ENCODE measurements at regions not wholly inside any gene's neighbourhood (a gene's known extent, or its start where the extent isn't known, plus 50 kb on each side); places are given as distances from the start of the nearest gene placed in this dataset.

GRCh38 chr5:26143259-26143658 is 895.1 kb downstream of the CDH9 start:
- no peak for DNase-seq (ENCODE audit: insufficient read length, low spot score)
- TF ChIP-seq SPI1 (IDR thresholded peaks at IDR 0.05; ENCODE audit: low read depth, low read length) = no peak
- TF ChIP-seq POU2F2 (IDR thresholded peaks at IDR 0.05; ENCODE audit: low read depth, low read length) = no peak
- no peak for TF ChIP-seq POLR2A (IDR thresholded peaks at IDR 0.05; ENCODE audit: low read depth, low read length)
- TF ChIP-seq TAF1 (IDR thresholded peaks at IDR 0.05; ENCODE audit: low read depth, low read length) = no peak
- TF ChIP-seq PAX5 (IDR thresholded peaks at IDR 0.05; ENCODE audit: insufficient read depth, low read length, severe bottlenecking) = no peak
- no peak for TF ChIP-seq POLR2AphosphoS5 (IDR thresholded peaks at IDR 0.05; ENCODE audit: low read depth, low read length)
- no peak for FAIRE-seq

GRCh38 chr5:26121338-26121737 is 917.0 kb downstream of the CDH9 start:
- DNase-seq (ENCODE audit: insufficient read length, low spot score) (no peak), FAIRE-seq (no peak)
- no peak for TF ChIP-seq POLR2AphosphoS5 (IDR thresholded peaks at IDR 0.05; ENCODE audit: low read depth, low read length)

GRCh38 chr5:26104175-26104574 is 934.2 kb downstream of the CDH9 start:
- TF ChIP-seq POLR2AphosphoS5 (IDR thresholded peaks at IDR 0.05; ENCODE audit: low read depth, low read length) = no peak
- TF ChIP-seq POLR2A (IDR thresholded peaks at IDR 0.05; ENCODE audit: low read depth, low read length) = no peak
- TF ChIP-seq PAX5 (IDR thresholded peaks at IDR 0.05; ENCODE audit: insufficient read depth, low read length, severe bottlenecking) = no peak
- TF ChIP-seq SPI1 (IDR thresholded peaks at IDR 0.05; ENCODE audit: low read depth, low read length) = no peak
- TF ChIP-seq TAF1 (IDR thresholded peaks at IDR 0.05; ENCODE audit: low read depth, low read length) = no peak
- TF ChIP-seq POU2F2 (IDR thresholded peaks at IDR 0.05; ENCODE audit: low read depth, low read length) = no peak
- DNase-seq (ENCODE audit: insufficient read length, low spot score) (no peak), FAIRE-seq (no peak)

GRCh38 chr5:26060212-26060611 is 978.2 kb downstream of the CDH9 start:
- DNase-seq (ENCODE audit: insufficient read length, low spot score) (no peak), FAIRE-seq (no peak)

GRCh38 chr5:26054594-26054993 is 983.8 kb downstream of the CDH9 start:
- FAIRE-seq = no peak
- no peak for TF ChIP-seq POLR2AphosphoS5 (IDR thresholded peaks at IDR 0.05; ENCODE audit: low read depth, low read length)
- no peak for DNase-seq (ENCODE audit: insufficient read length, low spot score)

More at GRCh38 chr5:26060212-26060611, 978.2 kb downstream of the CDH9 start:
- TF ChIP-seq POLR2AphosphoS5 (IDR thresholded peaks at IDR 0.05; ENCODE audit: low read depth, low read length) (no peak), POU2F2 (IDR thresholded peaks at IDR 0.05; ENCODE audit: low read depth, low read length) (no peak), TAF1 (IDR thresholded peaks at IDR 0.05; ENCODE audit: low read depth, low read length) (no peak)

GRCh38 chr5:26034813-26035212 is 1003.6 kb downstream of the CDH9 start:
- DNase-seq (ENCODE audit: insufficient read length, low spot score) = no peak
- TF ChIP-seq TAF1 (IDR thresholded peaks at IDR 0.05; ENCODE audit: low read depth, low read length) = no peak
- no peak for TF ChIP-seq POLR2A (IDR thresholded peaks at IDR 0.05; ENCODE audit: low read depth, low read length)
- TF ChIP-seq SPI1 (IDR thresholded peaks at IDR 0.05; ENCODE audit: low read depth, low read length) = no peak
- TF ChIP-seq POLR2AphosphoS5 (IDR thresholded peaks at IDR 0.05; ENCODE audit: low read depth, low read length) = no peak
- TF ChIP-seq POU2F2 (IDR thresholded peaks at IDR 0.05; ENCODE audit: low read depth, low read length) = no peak
- TF ChIP-seq PAX5 (IDR thresholded peaks at IDR 0.05; ENCODE audit: insufficient read depth, low read length, severe bottlenecking) = no peak
- no peak for FAIRE-seq

GRCh38 chr5:26031481-26031880 is 1006.9 kb downstream of the CDH9 start:
- DNase-seq (ENCODE audit: insufficient read length, low spot score) (no peak), FAIRE-seq (no peak)
- TF ChIP-seq POLR2A (IDR thresholded peaks at IDR 0.05; ENCODE audit: low read depth, low read length) (no peak), TAF1 (IDR thresholded peaks at IDR 0.05; ENCODE audit: low read depth, low read length) (no peak), SPI1 (IDR thresholded peaks at IDR 0.05; ENCODE audit: low read depth, low read length) (no peak), POU2F2 (IDR thresholded peaks at IDR 0.05; ENCODE audit: low read depth, low read length) (no peak), POLR2AphosphoS5 (IDR thresholded peaks at IDR 0.05; ENCODE audit: low read depth, low read length) (no peak), PAX5 (IDR thresholded peaks at IDR 0.05; ENCODE audit: insufficient read depth, low read length, severe bottlenecking) (no peak)

GRCh38 chr5:26026044-26026443 is 1012.3 kb downstream of the CDH9 start:
- no peak for FAIRE-seq
- no peak for TF ChIP-seq POU2F2 (IDR thresholded peaks at IDR 0.05; ENCODE audit: low read depth, low read length)
- no peak for TF ChIP-seq PAX5 (IDR thresholded peaks at IDR 0.05; ENCODE audit: insufficient read depth, low read length, severe bottlenecking)
- no peak for TF ChIP-seq SPI1 (IDR thresholded peaks at IDR 0.05; ENCODE audit: low read depth, low read length)
- no peak for TF ChIP-seq TAF1 (IDR thresholded peaks at IDR 0.05; ENCODE audit: low read depth, low read length)
- no peak for TF ChIP-seq POLR2A (IDR thresholded peaks at IDR 0.05; ENCODE audit: low read depth, low read length)
- no peak for TF ChIP-seq POLR2AphosphoS5 (IDR thresholded peaks at IDR 0.05; ENCODE audit: low read depth, low read length)

GRCh38 chr5:26024774-26025173 is 1013.6 kb downstream of the CDH9 start:
- FAIRE-seq = no peak
- DNase-seq (ENCODE audit: insufficient read length, low spot score) = no peak
- no peak for TF ChIP-seq POU2F2 (IDR thresholded peaks at IDR 0.05; ENCODE audit: low read depth, low read length)
- TF ChIP-seq POLR2A (IDR thresholded peaks at IDR 0.05; ENCODE audit: low read depth, low read length) = no peak
- no peak for TF ChIP-seq SPI1 (IDR thresholded peaks at IDR 0.05; ENCODE audit: low read depth, low read length)
- no peak for TF ChIP-seq POLR2AphosphoS5 (IDR thresholded peaks at IDR 0.05; ENCODE audit: low read depth, low read length)
- no peak for TF ChIP-seq TAF1 (IDR thresholded peaks at IDR 0.05; ENCODE audit: low read depth, low read length)
- no peak for TF ChIP-seq PAX5 (IDR thresholded peaks at IDR 0.05; ENCODE audit: insufficient read depth, low read length, severe bottlenecking)

More at GRCh38 chr5:26026044-26026443, 1012.3 kb downstream of the CDH9 start:
- DNase-seq (ENCODE audit: insufficient read length, low spot score) = no peak

- FAIRE-seq (no peak), DNase-seq (ENCODE audit: insufficient read length, low spot score) (no peak)
- no peak for TF ChIP-seq POLR2A (IDR thresholded peaks at IDR 0.05; ENCODE audit: low read depth, low read length)
- no peak for TF ChIP-seq SPI1 (IDR thresholded peaks at IDR 0.05; ENCODE audit: low read depth, low read length)
- TF ChIP-seq POLR2AphosphoS5 (IDR thresholded peaks at IDR 0.05; ENCODE audit: low read depth, low read length) = no peak
- TF ChIP-seq TAF1 (IDR thresholded peaks at IDR 0.05; ENCODE audit: low read depth, low read length) = no peak
- no peak for TF ChIP-seq PAX5 (IDR thresholded peaks at IDR 0.05; ENCODE audit: insufficient read depth, low read length, severe bottlenecking)
- TF ChIP-seq POU2F2 (IDR thresholded peaks at IDR 0.05; ENCODE audit: low read depth, low read length) = no peak
These were observed 1015.0 kb downstream of the CDH9 start for GRCh38 chr5:26023361-26023760.

GRCh38 chr5:26014206-26014605 is 1024.2 kb downstream of the CDH9 start:
- no peak for TF ChIP-seq POU2F2 (IDR thresholded peaks at IDR 0.05; ENCODE audit: low read depth, low read length)
- TF ChIP-seq PAX5 (IDR thresholded peaks at IDR 0.05; ENCODE audit: insufficient read depth, low read length, severe bottlenecking) = no peak
- TF ChIP-seq POLR2A (IDR thresholded peaks at IDR 0.05; ENCODE audit: low read depth, low read length) = no peak
- TF ChIP-seq TAF1 (IDR thresholded peaks at IDR 0.05; ENCODE audit: low read depth, low read length) = no peak
- TF ChIP-seq POLR2AphosphoS5 (IDR thresholded peaks at IDR 0.05; ENCODE audit: low read depth, low read length) = no peak
- TF ChIP-seq SPI1 (IDR thresholded peaks at IDR 0.05; ENCODE audit: low read depth, low read length) = no peak
- DNase-seq (ENCODE audit: insufficient read length, low spot score) = no peak
- no peak for FAIRE-seq
